GM19455 (cell line): ENCODE measurements at regions not wholly inside any gene's neighbourhood (a gene's known extent, or its start where the extent isn't known, plus 50 kb on each side); places are given as distances from the start of the nearest gene placed in this dataset.

Experiments
- ATAC-seq: cut with Tn5 transposase; IDR thresholded peaks from one replicate; pipeline ENCODE4 v1.9.1; 2021; ENCODE audit not compliant: unreplicated experiment

- no peak for ATAC-seq
These were observed 144.1 kb downstream of the SOX2 start for GRCh38 chr3:181855825-181856224.

- ATAC-seq, result no peak
These were observed 147.8 kb downstream of the SOX2 start for GRCh38 chr3:181859518-181859917.

- no peak for ATAC-seq
These were observed 148.5 kb downstream of the SOX2 start for GRCh38 chr3:181860235-181860634.

GRCh38 chr3:181862502-181862901, 150.8 kb downstream of the SOX2 start:
- ATAC-seq, result no peak

GRCh38 chr3:181868576-181869082, 156.9 kb downstream of the SOX2 start:
- no peak for ATAC-seq

GRCh38 chr3:181872887-181873286, 161.2 kb downstream of the SOX2 start:
- ATAC-seq, result no peak

- no peak for ATAC-seq
These were observed 168.2 kb downstream of the SOX2 start for GRCh38 chr3:181879926-181880325.

GRCh38 chr3:181880331-181880730, 168.6 kb downstream of the SOX2 start:
- ATAC-seq, result no peak

- ATAC-seq, result no peak
These were observed 170.0 kb downstream of the SOX2 start for GRCh38 chr3:181881749-181882148.

- ATAC-seq, result no peak
These were observed 174.3 kb downstream of the SOX2 start for GRCh38 chr3:181885868-181886630.

- ATAC-seq, result no peak
These were observed 175.0 kb downstream of the SOX2 start for GRCh38 chr3:181886676-181887075.

- ATAC-seq, result no peak
These were observed 176.0 kb downstream of the SOX2 start for GRCh38 chr3:181887685-181888084.

- ATAC-seq, result no peak
These were observed 176.5 kb downstream of the SOX2 start for GRCh38 chr3:181888234-181888633.

- no peak for ATAC-seq
These were observed 181.1 kb downstream of the SOX2 start for GRCh38 chr3:181892848-181893247.

- no peak for ATAC-seq
These were observed 184.9 kb downstream of the SOX2 start for GRCh38 chr3:181896605-181897004.

- ATAC-seq, result peak; percentile 44
These were observed 188.0 kb downstream of the SOX2 start for GRCh38 chr3:181899702-181900101.

GRCh38 chr3:181901626-181902025, 189.9 kb downstream of the SOX2 start:
- ATAC-seq, result no peak

GRCh38 chr3:181906338-181906737, 194.6 kb downstream of the SOX2 start:
- ATAC-seq, result peak; percentile 68

GRCh38 chr3:181909241-181909640, 197.5 kb downstream of the SOX2 start:
- no peak for ATAC-seq

- ATAC-seq, result no peak
These were observed 200.7 kb downstream of the SOX2 start for GRCh38 chr3:181912384-181912783.

- no peak for ATAC-seq
These were observed 201.5 kb downstream of the SOX2 start for GRCh38 chr3:181913254-181913653.

GRCh38 chr3:181915551-181915950, 203.8 kb downstream of the SOX2 start:
- ATAC-seq, result no peak

GRCh38 chr3:181916013-181916412, 204.3 kb downstream of the SOX2 start:
- no peak for ATAC-seq
